ENCODE measurements at regions not wholly inside any gene's neighbourhood (a gene's known extent, or its start where the extent isn't known, plus 50 kb on each side); places are given as distances from the start of the nearest gene placed in this dataset.

DNA sequence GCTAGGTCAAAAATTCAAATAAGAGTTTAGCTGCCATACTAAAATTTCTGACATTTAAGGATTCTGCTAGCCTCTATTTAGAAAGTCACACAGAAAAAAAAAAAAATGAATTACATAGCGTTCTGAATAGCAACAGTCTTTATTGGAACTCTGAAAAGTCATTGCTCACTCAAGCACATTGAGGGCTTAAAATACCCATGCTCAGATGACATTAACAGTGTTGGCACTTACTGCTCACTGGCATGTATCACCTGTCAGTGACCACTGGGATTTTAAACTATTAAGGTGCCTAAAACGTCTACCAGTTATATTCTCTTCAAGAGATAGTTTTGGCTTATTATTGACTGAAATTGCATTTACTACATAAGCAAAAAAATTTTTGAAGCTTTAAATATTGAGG lies 468.0 kb upstream of the SPHKAP start:
- DNase-seq = no peak

DNA sequence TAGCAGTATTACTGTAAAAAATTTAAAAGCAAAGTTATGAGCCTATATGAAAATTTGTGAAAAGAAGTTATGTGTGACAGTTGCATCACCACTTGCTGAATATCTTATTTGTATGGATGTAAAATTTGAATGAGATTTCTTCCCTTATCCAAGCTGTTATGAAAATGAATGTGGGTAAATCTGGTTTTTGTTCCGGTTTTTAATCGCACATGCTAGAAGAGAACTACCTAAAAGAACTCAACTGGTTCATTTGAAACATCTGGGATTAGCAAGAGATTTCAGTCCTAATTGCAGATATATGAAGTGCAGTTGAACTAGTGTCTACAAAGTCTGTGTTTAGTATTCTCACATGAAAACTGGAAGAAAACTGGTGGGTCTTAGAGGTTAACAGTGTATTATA lies 467.1 kb upstream of the SPHKAP start:
- no peak for DNase-seq

DNA sequence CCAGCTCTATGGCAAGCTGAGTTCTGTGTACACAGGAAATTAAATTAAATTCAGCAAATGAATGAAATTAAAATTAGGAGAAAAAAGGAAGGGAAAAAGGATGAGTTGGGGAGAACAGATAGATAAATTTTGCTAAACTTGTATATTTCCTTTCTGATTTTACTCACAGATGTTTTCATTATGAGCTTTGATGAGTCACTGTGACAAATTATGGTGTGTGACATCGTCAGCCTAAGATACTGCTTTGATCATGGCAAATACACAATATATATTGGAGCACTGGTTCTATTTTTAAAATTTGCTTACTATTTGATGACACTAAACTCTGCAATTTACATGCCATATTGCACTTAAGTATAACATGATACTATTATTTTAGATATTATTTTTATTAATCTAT lies 464.6 kb upstream of the SPHKAP start:
- no peak for DNase-seq

DNA sequence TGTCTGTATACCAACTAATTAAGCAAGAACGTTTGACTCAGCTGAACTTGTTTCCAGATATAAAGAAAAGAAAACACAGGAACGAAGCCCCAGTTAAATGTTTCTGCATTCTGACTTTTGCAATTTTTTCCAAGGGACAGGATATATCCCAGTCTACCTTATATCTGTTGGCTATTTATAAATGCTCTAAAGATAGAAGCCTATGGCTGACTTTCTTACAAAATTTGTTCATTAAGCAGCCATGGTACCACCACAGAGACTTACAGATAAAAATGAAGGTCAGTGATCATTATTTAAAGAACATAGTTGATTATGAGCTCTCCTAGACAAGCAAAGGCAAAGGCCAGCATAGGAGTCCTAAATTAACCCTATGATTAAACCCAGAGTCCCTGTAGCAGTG lies 462.7 kb upstream of the SPHKAP start:
- no peak for DNase-seq

DNA sequence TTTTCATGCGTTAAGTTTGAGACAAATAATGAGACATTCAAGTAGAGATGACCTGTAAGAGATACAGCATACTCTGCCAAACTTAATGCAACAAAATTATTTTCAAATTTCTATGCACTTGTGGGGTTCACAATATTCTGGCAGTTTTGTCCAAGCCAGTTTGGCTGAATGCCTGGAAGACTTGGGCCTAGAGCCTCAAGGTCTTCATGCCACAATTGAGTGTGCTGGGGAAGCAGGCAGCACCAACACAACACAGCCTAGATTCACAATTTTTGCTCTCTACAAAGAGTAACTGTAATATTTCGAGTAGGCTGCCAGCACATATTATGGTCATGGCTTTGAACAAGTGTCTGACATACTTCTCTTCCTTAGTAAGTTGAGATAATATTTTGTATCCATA lies 461.4 kb upstream of the SPHKAP start:
- DNase-seq = no peak

DNA sequence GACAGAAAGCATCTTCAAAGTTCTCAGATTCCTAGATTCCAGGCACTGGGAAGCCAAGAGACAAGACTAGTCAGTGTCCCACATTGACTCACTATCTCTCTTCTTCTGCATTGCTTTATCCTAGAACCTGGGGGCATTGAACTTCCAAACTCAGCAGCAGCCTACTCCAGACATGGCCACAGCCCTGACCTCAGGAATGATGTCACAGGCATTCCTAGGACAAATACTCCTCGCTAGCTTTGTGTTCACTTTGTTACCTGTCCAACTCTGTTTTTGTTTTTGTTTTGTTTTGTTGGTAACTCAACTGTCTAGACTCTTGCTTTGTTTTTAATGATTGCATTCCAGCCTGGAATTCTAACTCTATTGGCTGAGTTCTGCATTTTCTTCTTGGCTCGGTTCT lies 449.3 kb upstream of the SPHKAP start:
- DNase-seq = no peak

DNA sequence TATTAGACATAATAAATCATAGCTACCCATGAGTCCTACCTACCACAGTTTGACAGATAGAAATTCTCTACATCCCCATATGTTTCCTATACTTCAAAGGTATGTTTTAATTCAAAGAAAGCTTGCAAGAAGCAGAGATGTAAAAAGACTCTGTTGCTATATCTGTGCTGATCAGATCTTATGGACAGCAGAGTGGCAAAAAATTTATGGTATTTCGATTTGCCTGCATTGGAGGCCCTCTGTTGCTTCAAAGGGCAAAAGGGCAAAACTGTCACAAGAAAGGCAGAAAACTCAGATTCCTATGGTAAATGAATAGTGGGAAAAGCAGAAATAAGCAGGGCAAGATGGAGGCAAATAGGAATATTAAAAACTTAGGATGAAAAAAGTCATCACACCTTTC lies 447.8 kb upstream of the SPHKAP start:
- no peak for DNase-seq

DNA sequence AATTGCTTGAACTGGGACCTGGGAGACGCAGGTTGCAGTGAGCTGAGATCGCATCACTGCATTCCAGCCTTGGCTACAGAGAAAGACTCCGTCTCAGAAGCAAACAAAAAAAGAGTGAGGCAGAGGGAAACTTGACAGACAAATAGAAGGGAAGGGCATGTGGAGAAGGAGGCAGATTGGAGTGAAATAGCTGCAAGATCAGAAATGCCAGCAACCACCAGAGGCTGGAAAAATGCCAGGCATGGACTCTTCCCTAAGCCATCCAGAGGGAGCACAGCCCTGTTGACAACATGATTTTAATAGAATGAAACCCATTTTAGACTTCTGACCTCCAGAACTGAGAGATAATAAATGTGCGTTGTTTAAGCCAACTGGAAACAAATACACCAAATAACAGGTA lies 447.2 kb upstream of the SPHKAP start:
- no peak for DNase-seq

DNA sequence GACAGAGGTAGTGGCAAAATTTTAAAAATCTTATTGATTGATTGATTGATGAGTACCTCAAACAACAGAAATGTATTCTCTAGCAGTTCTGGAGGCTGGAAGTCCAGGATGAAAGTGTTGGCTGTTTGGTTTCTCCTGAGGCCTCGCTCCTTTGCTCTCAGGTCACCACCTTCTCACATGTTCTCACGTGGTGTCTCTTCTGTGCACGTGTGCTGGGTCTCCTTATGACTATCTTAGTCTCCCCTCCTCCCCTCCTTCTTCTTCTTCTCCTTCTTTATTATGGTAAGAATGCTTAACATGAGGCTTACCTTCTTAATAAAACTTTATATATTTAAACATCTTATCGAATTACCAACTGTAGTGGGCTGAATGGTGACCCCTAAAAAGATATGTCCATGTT lies 446.0 kb upstream of the SPHKAP start:
- no peak for DNase-seq

DNA sequence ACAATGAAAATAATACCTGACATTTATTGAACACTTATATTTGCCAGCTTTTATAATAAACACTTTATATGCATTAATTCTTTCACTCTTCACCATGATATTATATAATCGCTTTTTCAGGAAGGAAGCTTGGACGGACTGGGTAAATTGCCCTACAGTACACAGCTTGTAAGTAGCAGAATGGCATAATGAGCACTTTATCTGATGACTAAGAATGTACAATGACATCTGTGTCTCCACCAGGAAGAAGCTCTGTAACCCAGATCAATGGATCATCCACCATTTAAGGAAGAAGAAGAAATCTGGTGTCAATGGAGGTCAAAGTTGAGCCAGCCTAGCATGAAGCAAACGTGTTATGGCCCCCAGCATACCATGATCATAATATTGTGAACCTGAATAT lies 444.0 kb upstream of the SPHKAP start:
- DNase-seq = no peak

DNA sequence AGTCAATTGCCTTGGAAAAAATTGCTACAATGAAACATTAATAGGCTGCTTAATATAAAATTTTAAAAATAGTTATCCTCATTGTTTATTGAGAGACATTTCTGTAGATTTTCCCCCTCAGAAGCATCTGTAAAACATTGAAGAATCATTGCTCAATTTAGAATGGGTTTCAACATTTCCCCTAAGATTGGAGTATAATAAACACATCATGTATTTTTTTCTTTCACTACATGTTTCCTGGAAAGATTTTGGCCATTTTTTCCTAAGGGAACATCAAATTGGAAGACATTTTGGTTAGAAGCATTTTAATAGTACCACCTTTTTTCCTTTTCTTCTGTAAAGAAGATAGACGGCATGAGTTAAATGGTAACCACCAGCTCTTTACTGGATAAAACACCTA lies 443.2 kb upstream of the SPHKAP start:
- no peak for DNase-seq

DNA sequence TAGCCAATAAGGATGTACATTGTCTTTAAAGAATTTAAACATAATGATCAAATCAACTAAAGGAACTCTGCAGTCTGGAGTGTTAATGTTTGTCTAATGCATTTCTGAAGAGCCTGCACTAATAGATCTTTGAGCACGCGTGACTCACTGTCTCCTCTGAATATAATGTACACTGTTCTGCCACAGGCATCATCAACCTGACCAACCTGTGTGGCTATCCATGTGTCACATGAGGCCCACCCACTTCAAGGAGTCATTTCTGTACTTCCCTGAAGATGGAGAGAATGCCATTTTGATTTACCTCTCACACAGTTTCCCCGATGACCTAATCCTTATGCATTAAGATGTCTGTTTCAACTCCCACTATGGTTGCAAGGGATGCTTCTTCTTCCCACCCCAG lies 434.0 kb upstream of the SPHKAP start:
- DNase-seq = no peak

DNA sequence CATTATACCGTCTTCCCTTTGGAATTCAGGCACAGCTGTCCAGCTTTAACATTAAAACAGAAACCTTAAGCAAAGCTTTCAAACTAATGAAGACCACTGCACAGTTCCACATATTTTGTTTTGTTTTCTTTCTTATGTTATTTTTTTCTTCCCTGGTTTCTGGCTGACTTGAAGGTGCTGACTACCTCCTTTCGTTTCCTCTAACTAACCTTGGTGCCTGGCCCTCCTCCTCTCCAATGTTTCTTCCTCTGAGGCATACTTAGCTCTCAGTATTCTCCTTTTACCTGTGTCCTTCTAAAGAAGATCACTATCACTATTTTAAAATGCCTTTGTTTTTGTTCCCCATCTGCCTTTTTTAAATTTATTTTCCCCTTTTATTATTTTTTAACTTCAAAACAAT lies 433.3 kb upstream of the SPHKAP start:
- no peak for DNase-seq

DNA sequence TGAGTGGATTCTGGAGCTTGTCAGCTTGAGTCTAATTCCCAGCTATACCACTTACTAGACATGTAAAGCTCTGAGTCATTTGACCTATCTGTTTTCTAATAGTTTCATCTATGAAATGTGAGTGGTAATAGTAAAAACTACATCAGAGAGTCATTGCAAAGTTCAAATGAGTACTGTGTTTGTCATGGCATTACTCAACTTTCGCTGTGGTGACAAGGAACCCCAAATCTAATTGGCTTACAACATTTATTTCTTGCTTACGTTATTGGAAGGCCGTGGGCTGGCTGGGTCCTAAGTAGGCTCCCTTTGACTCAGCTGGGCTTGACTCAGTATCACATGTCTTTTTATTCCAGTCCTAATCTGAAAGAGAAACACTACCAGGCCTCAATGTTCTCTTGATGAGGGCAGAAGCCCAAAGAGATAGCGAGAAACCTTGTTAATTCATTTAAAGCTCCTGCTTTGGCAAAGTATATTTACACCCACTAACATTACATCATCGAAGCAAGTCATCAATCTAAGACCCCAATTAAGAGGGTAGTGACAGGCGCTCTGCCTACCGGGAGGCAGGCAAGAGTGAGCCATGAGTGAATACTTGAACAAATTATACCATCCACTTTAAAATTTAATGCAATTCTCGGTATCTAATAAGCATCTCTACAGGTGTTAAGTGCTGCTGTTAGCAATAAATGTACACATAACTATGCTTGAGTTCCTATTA lies 431.8 kb upstream of the SPHKAP start:
- DNase-seq = no peak

DNA sequence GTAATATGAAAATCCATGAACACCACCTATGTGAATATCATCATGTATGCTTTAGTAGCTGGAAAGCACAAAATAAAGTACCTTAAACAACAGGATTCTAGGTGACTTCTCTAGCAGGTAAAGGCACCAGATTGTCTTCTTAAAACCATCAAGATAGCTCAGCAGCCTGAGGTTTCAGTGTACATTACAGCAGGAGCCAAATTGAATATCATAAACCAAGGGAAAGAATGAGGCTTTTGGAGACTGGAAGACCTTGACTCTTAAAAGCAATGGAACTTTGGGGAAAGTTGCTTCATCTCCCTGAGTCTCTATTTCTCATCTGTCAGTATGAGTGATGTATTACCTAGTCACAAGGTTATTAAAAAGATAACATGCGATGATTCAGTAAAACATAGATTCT lies 429.7 kb upstream of the SPHKAP start:
- no peak for DNase-seq

DNA sequence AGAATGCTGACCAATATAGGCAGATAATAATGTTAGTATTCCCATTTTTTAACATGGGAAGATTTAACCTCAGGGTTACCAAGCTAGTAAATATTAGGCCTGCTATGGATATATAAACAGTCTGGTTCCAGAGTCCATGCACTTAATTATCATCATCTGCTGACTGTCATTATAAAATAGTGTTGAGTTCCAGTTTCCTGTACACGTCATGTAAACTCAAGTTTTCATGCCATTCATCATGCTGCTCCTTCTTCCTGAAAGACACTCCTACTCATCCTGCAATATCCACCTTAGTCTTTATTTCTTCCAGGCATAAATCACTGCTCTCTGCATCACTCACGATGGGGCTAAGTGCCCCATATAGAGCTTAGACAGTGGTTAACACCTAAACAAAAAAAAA lies 420.8 kb upstream of the SPHKAP start:
- DNase-seq = no peak

DNA sequence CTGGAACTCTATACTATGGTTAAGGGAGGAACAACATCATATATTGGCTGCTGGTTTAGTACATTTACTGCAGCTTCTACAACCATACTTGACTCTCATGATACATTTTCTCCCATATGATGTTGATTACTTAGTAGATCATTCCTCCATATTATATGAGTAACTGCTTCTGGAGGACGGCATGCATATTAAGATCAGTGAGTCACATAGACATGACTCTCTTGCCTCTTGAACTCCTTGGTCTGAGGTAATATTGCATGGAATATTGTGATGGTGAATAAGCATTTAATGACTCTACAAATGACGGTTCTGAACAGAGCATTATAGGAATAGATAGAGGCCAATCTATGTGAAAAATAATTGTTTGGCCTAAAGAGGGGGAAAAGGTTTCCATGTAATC lies 418.8 kb upstream of the SPHKAP start:
- no peak for DNase-seq

DNA sequence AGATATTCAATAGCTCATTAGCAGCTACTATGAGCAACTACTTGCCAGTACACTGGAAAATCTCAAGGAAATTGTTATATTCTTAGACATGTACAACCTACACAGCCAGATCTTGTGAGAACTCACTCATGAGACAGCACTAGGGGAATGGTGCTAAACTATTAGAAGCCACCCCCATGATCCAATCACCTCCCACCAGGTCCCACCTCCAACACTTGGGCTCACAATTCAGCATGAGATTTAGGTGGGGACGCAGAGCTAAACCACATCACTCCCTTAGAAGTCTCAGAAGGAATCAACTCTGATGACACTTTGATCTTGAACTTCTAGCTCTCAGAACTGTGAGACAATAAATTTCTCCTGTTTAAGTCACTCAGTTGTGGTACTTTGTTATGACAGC lies 418.3 kb upstream of the SPHKAP start:
- no peak for DNase-seq

DNA sequence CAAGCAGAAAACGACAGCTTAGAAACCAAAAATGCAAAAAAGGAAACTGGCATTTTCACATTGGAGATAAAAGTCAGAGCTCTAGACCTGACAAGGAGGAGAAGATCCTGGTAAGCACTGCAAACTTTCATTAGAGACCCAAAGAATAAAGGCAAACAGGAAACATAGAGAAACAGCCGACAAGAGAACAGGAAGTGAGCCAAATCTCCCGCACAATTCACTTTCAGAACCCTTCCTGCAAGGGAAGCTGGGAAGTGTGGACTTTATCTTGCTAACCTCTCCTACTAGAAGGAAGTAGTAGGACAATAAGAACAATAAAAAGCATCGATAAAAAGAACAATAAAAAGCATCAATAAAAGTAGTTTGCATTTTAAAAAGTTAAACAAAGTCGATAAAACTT lies 417.8 kb upstream of the SPHKAP start:
- no peak for DNase-seq

DNA sequence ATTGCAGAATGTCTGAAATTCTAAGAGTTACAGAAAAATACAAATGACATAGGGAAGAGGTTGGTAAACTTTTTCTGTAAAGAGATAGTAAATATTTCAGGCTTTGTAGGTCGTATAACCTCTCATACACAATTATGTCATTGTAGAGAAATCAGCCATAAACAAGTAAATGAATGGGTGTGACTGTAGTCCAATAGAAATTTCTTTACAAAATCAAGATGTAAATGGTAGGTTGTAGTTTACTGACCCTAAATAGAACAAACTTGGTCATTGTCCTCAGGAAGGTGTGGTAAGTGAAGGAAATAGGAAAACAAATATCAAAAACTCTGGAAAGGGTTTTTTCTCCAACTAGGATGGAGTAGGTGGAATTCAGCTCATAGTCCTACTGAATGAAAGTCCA lies 415.5 kb upstream of the SPHKAP start:
- DNase-seq = no peak

DNA sequence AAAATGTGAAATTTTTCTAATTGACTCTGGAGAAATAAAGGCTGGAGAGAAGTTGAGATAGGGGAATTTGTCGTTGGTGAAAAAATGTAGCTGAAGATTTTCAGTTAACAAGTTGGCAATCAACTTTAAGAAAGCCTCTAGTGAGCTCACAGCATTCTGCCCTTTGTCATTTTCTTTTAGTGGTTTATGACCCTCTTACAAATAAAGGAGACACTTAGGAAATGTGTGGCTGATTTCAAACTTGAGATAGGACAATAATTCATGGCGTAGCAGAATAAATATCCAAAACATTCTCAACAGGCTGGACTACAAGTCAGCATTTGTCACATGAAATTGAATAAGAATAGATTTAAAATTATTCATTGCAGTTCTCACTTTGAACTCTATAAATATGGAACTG lies 412.5 kb upstream of the SPHKAP start:
- no peak for DNase-seq

DNA sequence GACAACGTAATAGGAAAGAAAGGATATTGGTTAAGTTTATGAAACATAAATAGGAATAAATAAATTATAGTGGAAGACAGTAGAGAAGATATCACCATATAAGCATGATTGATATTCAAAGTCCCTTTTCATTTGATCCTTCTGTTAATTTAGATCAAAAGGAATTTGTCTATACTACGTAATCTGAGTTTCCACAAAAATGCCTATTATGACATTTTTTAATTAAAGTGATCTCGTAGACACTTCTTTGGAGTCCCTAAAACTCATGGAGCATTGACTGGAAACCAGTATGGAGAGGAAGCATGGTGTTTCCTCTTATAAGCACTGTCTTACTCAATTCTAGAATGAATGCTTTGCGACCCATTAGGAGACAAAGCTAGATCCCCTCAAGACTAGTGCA lies 411.4 kb upstream of the SPHKAP start:
- DNase-seq = no peak

DNA sequence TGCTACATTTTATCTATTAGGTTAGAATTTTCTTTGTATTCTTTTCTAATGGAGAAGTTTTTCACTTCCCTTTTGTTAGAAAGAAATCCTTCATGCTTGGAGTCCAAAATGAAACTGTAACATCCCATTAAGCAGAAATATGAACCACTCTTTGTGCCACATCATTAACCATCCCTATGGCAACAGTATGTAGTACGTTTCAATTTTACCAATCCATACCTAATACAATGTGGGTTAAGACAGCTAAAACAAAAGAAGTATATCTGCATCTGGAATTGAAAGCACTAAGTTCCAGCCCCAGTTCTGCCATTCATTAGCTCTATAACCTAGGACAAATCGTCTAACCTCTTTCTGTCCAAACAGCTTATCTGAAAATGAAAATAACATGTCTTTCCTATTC lies 409.2 kb upstream of the SPHKAP start:
- DNase-seq = no peak

DNA sequence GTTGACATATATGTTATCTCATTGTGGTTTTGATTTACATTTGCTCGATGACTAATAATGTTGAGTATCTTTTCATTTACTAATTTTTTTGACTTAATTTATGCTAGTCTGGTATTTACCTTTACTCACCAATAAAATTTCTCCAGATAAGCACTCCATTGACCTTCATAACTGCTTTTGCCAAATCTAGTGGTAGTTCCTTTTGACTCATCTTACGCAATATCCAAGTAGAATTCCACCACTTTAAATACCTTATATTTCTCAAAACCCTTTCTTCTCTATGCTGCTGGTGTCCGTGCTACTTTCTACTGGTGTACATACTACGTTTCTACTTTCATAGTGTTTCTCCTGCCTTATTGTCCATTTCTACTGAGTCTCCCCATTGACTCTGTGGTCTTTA lies 407.6 kb upstream of the SPHKAP start:
- no peak for DNase-seq

DNA sequence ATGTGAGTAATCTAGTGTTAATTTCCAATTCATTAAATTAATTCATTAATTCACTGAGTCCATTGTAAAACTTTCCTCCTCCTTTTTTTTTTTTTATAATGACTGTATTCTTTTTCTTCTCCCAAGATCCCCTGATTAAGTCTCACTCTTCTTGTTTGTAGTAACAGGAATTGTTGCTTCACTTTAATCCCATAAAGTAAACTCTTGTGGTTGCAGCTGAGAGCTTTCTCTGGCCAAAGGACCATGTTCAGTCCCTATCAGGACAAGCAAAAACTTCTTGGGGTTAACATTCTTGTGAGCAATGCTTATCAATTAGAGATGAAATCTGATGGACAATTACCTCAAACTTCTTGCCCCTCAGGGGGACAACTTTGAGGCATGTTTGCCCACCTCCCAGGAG lies 400.2 kb upstream of the SPHKAP start:
- DNase-seq = no peak

DNA sequence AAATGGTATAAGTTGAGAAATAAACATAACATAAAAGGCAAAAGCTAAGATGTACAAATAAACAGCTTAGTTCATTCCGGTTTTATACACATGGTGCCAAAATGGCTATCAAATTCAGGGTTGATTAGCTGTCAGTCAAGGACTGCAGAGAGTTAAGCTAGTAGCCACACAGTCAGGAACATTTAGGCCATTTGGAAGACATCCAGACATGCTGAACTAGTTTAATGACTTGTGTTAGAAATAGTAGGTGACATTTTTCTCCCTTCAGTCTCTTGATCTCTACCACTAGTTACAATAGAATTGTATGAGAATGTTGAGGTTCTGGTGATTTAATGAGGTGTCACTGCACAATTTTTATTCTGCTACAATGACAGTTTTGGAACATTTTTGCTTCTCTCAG lies 394.4 kb upstream of the SPHKAP start:
- DNase-seq = no peak
